BE2C (cell line): ENCODE measurements at regions not wholly inside any gene's neighbourhood (a gene's known extent, or its start where the extent isn't known, plus 50 kb on each side); places are given as distances from the start of the nearest gene placed in this dataset.

ENCODE experiments used
- DNase-seq: peaks from one replicate; pipeline ENCODE4 v3.0.0-alpha.2; 2020
- H3K27me3 ChIP-seq: fragments of 250-450 bp; sonication (Bioruptor Pico); 2 replicates; pipeline ENCODE4 v1.5.1; 2020; ENCODE audit warnings: mild to moderate bottlenecking
- H3K36me3 ChIP-seq: fragments of 250-450 bp; sonication (Bioruptor Pico); 2 replicates; pipeline ENCODE4 v1.5.1; 2020; ENCODE audit warnings: mild to moderate bottlenecking
- H3K4me1 ChIP-seq: fragments of 250-450 bp; sonication (Bioruptor Pico); 2 replicates; pipeline ENCODE4 v1.5.1; 2020
- H3K4me3 ChIP-seq: 2 replicates; pipeline ENCODE4 v1.5.1; 2011; ENCODE audit warnings: low read depth, low read length
- H3K9me3 ChIP-seq: fragments of 250-450 bp; sonication (Bioruptor Pico); 2 replicates; pipeline ENCODE4 v1.5.1; 2020
- CTCF ChIP-seq: IDR thresholded peaks from 2 replicates; pipeline ENCODE4 v1.5.1; 2012; ENCODE audit warnings: mild to moderate bottlenecking, low read depth, low read length

GRCh38 chrX:147710301-147710700 is 201.4 kb upstream of the FMR1 start:
- no peak for DNase-seq
- TF ChIP-seq CTCF: no peak
- Histone ChIP-seq H3K4me3 (no peak overlapping the region), H3K27me3 (no peaks in the 10 kb centered on the region), H3K36me3 (no peaks in the 10 kb centered on the region), H3K9me3 (no peaks in the 10 kb centered on the region), H3K4me1 (no peaks in the 10 kb centered on the region)

- no peaks in the 10 kb centered on the region for H3K36me3 ChIP-seq
- no peak overlapping the region for H3K4me3 ChIP-seq
- no peaks in the 10 kb centered on the region for H3K27me3 ChIP-seq
- TF ChIP-seq CTCF: no peak
- H3K9me3 ChIP-seq: no peaks in the 10 kb centered on the region
- H3K4me1 ChIP-seq: no peaks in the 10 kb centered on the region
- DNase-seq: no peak
Measured at GRCh38 chrX:147733369-147733768, 178.3 kb upstream of the FMR1 start.

GRCh38 chrX:147735364-147735763 is 176.4 kb upstream of the FMR1 start:
- no peaks in the 10 kb centered on the region for H3K27me3 ChIP-seq
- no peaks in the 10 kb centered on the region for H3K36me3 ChIP-seq
- TF ChIP-seq CTCF: no peak
- DNase-seq: no peak
- H3K9me3 ChIP-seq: no peaks in the 10 kb centered on the region
- no peaks in the 10 kb centered on the region for H3K4me1 ChIP-seq
- no peak overlapping the region for H3K4me3 ChIP-seq

GRCh38 chrX:147736045-147736444 is 175.7 kb upstream of the FMR1 start:
- H3K36me3 ChIP-seq: no peaks in the 10 kb centered on the region
- H3K9me3 ChIP-seq: no peaks in the 10 kb centered on the region
- no peaks in the 10 kb centered on the region for H3K4me1 ChIP-seq
- no peak for TF ChIP-seq CTCF
- no peak for DNase-seq
- no peaks in the 10 kb centered on the region for H3K27me3 ChIP-seq
- no peak overlapping the region for H3K4me3 ChIP-seq

- Histone ChIP-seq H3K9me3 (no peaks in the 10 kb centered on the region), H3K4me1 (no peaks in the 10 kb centered on the region)
- DNase-seq: no peak
Measured at GRCh38 chrX:147737690-147738089, 174.0 kb upstream of the FMR1 start.

GRCh38 chrX:147738265-147738664 is 173.5 kb upstream of the FMR1 start:
- Histone ChIP-seq H3K4me3 (no peak overlapping the region), H3K27me3 (no peaks in the 10 kb centered on the region)
- no peak for DNase-seq

More at GRCh38 chrX:147737690-147738089, 174.0 kb upstream of the FMR1 start:
- Histone ChIP-seq H3K36me3 (no peaks in the 10 kb centered on the region), H3K4me3 (no peak overlapping the region), H3K27me3 (no peaks in the 10 kb centered on the region)
- TF ChIP-seq CTCF: no peak

More at GRCh38 chrX:147738265-147738664, 173.5 kb upstream of the FMR1 start:
- Histone ChIP-seq H3K36me3 (no peaks in the 10 kb centered on the region), H3K9me3 (no peaks in the 10 kb centered on the region), H3K4me1 (no peaks in the 10 kb centered on the region)
- no peak for TF ChIP-seq CTCF
